ES-I3 (cell line): ENCODE measurements at regions not wholly inside any gene's neighbourhood (a gene's known extent, or its start where the extent isn't known, plus 50 kb on each side); places are given as distances from the start of the nearest gene placed in this dataset.

Experiments used
- H3K36me3 ChIP-seq: 2 replicates; pipeline ENCODE4 v1.6.1; 2013; ENCODE audit warnings: mild to moderate bottlenecking, low read length, control low read depth, moderate library complexity; ENCODE audit not compliant: insufficient read depth
- H3K4me1 ChIP-seq: 2 replicates; pipeline ENCODE4 v1.6.1; 2013; ENCODE audit warnings: mild to moderate bottlenecking, control low read depth, low read length; ENCODE audit not compliant: insufficient read depth
- H3K9ac ChIP-seq: 2 replicates; pipeline ENCODE4 v1.6.1; 2013; ENCODE audit warnings: low read depth, mild to moderate bottlenecking, low read length, moderate library complexity
- H3K9me3 ChIP-seq: 2 replicates; pipeline ENCODE4 v1.6.1; 2013; ENCODE audit warnings: mild to moderate bottlenecking, low read length, moderate library complexity; ENCODE audit not compliant: control insufficient read depth, insufficient read depth

DNA sequence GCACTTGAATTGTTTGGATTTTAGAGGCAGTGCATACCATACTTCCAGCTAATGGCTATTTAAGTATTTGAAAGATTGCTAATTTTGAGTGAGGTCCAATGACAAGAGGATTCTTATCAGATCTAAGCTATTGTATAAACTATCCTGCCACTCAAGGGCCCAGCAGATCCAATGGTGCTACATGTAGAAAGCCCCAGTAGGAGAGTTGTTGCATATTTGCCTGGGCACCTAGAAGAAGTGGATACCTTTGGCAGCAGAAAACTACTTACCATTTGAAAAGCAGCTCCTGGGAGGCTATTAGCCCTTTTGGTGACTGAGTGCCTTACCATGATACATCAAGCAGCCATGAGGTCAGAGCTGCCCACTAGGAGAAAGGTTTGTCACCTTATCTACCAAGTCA, 447.3 kb downstream of the C4orf33 start:
- Histone ChIP-seq H3K9me3 (no peaks in the 10 kb centered on the region), H3K4me1 (no peaks in the 10 kb centered on the region)

GRCh38 chr4:129545599-129546278, 449.8 kb downstream of the C4orf33 start:
- Histone ChIP-seq H3K36me3 (no peaks in the 10 kb centered on the region), H3K9me3 (no peaks in the 10 kb centered on the region), H3K9ac (no peak overlapping the region), H3K4me1 (no peaks in the 10 kb centered on the region)

More for the DNA sequence above, 447.3 kb downstream of the C4orf33 start:
- Histone ChIP-seq H3K36me3 (no peaks in the 10 kb centered on the region), H3K9ac (no peak overlapping the region)

DNA sequence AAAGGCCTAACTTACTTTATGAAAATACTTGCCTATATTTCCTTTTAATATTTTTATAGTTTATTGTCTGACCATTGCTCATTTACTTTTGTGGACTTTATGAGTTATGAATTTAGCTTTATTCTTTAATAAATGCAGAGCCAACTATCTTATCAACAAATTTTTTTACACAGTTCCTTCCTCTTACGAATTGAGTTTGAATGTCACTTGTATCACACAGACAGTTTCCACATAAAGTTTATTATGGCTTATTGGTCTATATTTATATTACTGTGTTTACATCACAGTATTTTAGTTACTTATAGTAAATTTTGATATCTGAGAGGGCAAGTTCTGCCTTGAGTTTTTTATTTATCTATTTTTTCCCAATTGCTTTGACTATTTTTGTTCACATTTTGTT, 450.6 kb downstream of the C4orf33 start:
- Histone ChIP-seq H3K4me1 (no peaks in the 10 kb centered on the region), H3K9me3 (no peaks in the 10 kb centered on the region), H3K36me3 (no peaks in the 10 kb centered on the region), H3K9ac (no peak overlapping the region)

- Histone ChIP-seq H3K9ac (no peak overlapping the region), H3K36me3 (no peaks in the 10 kb centered on the region), H3K4me1 (no peaks in the 10 kb centered on the region), H3K9me3 (no peaks in the 10 kb centered on the region)
Observed at GRCh38 chr4:129550281-129550785, 454.4 kb downstream of the C4orf33 start.

DNA sequence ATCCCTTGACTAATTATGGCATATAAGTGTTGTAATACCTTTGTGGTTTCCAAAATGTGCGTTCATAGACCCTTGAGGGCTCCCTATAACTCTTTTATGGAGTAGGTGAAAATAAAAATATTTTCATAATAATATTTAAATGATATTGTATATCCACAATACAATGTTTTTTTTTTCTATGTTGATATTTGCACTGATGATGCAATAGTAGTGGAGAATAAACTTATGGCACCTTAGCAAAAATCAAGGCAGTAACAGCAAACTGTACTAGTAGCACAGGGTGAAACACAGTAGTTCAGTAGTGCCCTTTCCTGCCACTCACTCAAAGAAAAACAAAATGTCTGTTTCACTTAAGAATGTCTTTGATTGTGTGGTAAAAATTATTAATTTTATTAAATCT, 465.3 kb downstream of the C4orf33 start:
- Histone ChIP-seq H3K4me1 (no peaks in the 10 kb centered on the region), H3K36me3 (no peaks in the 10 kb centered on the region), H3K9me3 (no peaks in the 10 kb centered on the region), H3K9ac (no peak overlapping the region)

DNA sequence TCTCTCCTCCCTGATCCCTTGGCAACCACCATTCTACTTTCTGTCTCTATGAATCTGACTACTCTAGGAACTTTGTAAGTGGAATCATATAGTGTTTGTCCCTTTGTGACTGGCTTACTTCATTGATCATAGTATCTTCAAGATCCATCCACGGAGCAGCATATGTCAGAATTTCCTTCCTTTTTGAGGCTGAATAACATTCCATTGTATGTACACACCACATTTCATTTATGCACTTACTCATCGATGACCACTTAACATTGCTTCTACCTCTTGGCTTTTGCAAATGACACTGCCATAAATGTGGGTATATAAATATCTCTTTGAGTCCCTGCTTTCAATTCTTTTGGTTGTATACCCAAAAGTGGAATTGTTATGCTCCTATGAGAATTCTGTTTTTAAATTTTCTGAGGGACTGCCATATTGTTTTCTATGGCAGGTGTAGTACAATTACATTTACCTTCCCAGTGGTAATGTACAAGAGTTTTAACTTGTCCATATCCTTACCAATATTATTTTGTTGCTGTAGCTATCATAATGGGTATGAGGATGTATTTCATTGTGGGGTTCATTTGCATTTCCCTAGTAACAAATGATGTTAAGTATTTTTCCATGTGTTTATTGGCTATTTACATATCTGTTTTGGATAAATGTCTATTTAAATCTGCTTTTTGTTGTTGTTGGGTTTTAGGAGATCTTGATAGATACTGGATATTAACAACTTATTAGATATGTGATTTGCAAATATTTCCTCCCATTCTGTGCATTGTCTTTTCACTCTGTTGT, 466.1 kb downstream of the C4orf33 start:
- H3K9me3 ChIP-seq: no peaks in the 10 kb centered on the region
- H3K4me1 ChIP-seq: no peaks in the 10 kb centered on the region
- H3K36me3 ChIP-seq: no peaks in the 10 kb centered on the region
- no peak overlapping the region for H3K9ac ChIP-seq

GRCh38 chr4:129565214-129565613, 469.3 kb downstream of the C4orf33 start:
- H3K9me3 ChIP-seq: no peaks in the 10 kb centered on the region
- no peaks in the 10 kb centered on the region for H3K4me1 ChIP-seq
- H3K36me3 ChIP-seq: no peaks in the 10 kb centered on the region
- no peak overlapping the region for H3K9ac ChIP-seq

DNA sequence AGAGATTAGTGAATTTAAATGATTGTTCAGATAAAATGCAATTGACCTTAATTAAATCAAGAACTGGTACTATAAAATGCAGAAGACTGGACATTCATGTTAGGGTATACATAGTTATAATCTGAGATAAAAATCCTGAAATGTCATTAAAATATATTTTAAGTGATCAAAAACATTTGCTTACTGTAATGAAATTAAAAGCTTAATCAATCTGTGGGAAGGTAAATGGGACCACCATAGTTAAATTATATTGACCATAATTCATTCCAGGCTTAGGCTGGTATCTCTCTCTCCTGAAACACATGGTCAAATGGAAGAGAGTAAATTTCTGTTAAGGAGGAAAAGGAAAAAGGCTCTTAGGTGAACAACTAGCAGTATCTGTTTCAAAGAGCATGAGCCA, 474.4 kb downstream of the C4orf33 start:
- Histone ChIP-seq H3K9me3 (no peaks in the 10 kb centered on the region), H3K4me1 (no peaks in the 10 kb centered on the region), H3K36me3 (no peaks in the 10 kb centered on the region), H3K9ac (no peak overlapping the region)

GRCh38 chr4:129578336-129578735, 482.4 kb downstream of the C4orf33 start:
- no peak overlapping the region for H3K9ac ChIP-seq
- H3K4me1 ChIP-seq: no peaks in the 10 kb centered on the region
- H3K9me3 ChIP-seq: no peaks in the 10 kb centered on the region
- no peaks in the 10 kb centered on the region for H3K36me3 ChIP-seq

DNA sequence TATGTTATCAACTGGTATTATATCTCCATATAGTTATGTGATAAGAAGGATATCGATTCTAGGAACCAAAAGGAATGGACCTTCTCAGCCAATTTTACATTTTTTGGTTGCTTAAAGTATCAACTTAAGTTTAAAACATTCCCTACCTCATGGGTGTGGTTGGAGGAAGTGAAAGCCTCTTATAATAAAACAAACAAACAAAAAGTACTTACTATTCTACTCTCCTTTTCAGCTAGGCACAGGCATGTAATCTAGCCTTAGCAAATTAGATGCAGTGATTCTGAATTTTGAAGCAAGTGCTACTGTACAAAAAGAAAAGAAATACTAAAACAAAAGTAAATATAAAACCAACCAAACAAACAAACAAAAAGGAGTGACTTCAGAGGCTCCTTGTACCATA, 485.4 kb downstream of the C4orf33 start:
- no peaks in the 10 kb centered on the region for H3K4me1 ChIP-seq
- H3K36me3 ChIP-seq: no peaks in the 10 kb centered on the region
- H3K9ac ChIP-seq: no peak overlapping the region
- H3K9me3 ChIP-seq: no peaks in the 10 kb centered on the region

- Histone ChIP-seq H3K9ac (no peak overlapping the region), H3K36me3 (no peaks in the 10 kb centered on the region), H3K4me1 (no peaks in the 10 kb centered on the region), H3K9me3 (no peaks in the 10 kb centered on the region; the same call in 1 of the 2 replicates)
Observed at GRCh38 chr4:129583868-129584267, 487.9 kb downstream of the C4orf33 start.

- no peaks in the 10 kb centered on the region for H3K9me3 ChIP-seq
- H3K4me1 ChIP-seq: no peaks in the 10 kb centered on the region
- no peak overlapping the region for H3K9ac ChIP-seq
- no peaks in the 10 kb centered on the region for H3K36me3 ChIP-seq
Observed at GRCh38 chr4:129598582-129598981, 502.6 kb downstream of the C4orf33 start.

DNA sequence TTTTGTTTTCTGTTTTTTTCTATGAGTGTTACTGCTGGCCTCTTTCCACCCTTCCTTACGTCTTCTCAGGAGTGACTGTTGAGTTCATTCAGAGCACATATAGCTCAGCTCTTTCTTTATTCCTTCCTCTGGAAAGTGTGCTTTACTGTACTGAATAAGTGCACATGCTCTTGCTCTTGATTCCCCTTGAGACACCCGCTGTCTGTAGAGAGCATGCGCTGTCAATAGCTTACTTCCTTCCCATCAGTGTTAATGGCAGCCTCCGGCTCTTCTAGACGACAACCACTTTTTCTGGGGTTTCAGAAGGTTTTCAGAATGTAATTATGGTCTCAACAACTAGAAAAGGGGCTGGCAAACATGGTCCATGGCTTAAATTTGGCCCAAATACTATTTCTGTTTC, 504.9 kb downstream of the C4orf33 start:
- H3K9ac ChIP-seq: no peak overlapping the region
- no peaks in the 10 kb centered on the region for H3K36me3 ChIP-seq
- H3K4me1 ChIP-seq: no peaks in the 10 kb centered on the region
- H3K9me3 ChIP-seq: no peaks in the 10 kb centered on the region

- H3K9ac ChIP-seq: no peak overlapping the region
- no peaks in the 10 kb centered on the region for H3K9me3 ChIP-seq
- H3K4me1 ChIP-seq: no peaks in the 10 kb centered on the region
- no peaks in the 10 kb centered on the region for H3K36me3 ChIP-seq
Observed at GRCh38 chr4:129602447-129602846, 506.5 kb downstream of the C4orf33 start.
